GM18867 (cell line): ENCODE measurements at regions not wholly inside any gene's neighbourhood (a gene's known extent, or its start where the extent isn't known, plus 50 kb on each side); places are given as distances from the start of the nearest gene placed in this dataset.
A peak's percentile ranks its signal among the peaks of the same experiment; 100 is the strongest.

ENCODE experiments used
- ATAC-seq: cut with Tn5 transposase; IDR thresholded peaks from one replicate; pipeline ENCODE4 v1.9.1; 2021; ENCODE audit warnings: mild to moderate bottlenecking, moderate library complexity; ENCODE audit not compliant: unreplicated experiment

DNA sequence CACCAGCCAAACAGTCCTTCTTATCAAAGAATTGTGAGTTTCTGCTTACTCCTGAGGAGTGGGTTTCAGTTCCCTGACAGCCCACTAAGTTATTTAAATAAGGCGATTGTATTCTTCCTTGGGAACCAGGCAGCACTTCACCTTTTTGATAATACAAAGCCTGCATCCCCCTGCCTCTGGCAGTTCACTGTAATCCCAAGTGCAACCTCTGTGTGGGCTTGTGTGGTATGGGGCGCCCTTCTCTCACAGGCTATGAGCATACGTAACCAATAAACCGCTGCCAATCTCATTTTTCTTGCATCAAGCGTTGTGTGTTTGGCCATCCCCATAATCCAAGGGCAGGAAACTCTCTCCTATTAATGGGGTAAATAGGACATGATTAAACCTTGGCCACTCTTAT lies 1025.6 kb downstream of the NSUN3 start:
- ATAC-seq: no peak

DNA sequence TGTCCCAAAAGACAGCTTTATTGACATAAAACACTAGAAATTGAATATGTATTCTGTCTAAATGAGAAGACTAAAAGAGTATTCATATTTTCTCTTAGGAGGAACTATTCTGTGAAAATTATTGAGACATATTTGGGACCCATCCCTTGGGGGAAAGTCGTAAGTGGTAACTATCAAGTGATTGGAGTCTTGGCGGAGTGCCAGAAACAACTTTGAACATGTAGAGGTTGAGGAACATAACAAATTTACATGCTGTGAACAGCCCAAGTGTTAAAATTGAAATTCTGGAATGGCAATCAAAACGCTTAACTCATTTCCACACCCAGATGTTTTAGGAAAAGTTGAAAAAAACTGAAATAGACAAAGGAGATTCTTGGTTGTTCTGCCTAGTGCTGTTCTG lies 1034.6 kb downstream of the NSUN3 start:
- no peak for ATAC-seq

DNA sequence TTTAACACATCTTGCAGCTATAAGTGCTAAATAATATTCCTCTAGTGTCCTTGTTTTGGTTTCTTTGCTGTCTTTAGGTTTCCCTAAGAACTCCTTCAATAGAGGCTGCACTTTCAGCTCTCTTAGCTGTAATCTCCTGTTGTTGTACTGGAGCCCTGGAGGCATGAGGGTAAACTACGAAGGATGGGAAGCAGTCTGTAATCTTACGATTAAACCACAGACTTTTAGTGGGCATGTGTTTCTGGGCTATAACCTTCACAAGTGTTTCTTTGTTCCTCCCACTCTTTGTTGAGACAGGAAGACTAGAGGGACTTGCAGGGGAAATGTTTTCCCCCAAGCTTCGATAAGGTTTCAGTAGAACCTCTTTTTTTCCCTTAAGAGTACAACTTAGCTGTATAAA lies 1058.1 kb downstream of the NSUN3 start:
- ATAC-seq: no peak

DNA sequence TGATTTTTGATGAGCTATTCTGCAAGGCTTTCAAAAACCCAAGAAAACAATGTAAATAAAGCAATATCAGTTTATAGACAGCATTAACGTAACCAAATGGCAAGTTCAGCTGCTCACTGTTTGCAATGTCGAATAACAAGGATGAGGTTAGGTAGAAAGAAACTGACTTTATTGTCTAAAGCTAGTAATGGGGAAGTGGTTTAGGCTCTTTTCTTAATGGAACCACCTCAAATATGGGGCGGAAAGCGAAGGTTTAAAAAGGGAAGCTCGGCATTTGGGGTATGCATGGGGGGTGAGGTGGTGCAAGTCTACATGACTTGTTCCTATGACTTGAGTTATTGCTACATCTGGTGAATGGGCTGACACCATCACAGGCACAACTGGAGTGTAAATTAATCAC lies 1060.2 kb downstream of the NSUN3 start:
- no peak for ATAC-seq

DNA sequence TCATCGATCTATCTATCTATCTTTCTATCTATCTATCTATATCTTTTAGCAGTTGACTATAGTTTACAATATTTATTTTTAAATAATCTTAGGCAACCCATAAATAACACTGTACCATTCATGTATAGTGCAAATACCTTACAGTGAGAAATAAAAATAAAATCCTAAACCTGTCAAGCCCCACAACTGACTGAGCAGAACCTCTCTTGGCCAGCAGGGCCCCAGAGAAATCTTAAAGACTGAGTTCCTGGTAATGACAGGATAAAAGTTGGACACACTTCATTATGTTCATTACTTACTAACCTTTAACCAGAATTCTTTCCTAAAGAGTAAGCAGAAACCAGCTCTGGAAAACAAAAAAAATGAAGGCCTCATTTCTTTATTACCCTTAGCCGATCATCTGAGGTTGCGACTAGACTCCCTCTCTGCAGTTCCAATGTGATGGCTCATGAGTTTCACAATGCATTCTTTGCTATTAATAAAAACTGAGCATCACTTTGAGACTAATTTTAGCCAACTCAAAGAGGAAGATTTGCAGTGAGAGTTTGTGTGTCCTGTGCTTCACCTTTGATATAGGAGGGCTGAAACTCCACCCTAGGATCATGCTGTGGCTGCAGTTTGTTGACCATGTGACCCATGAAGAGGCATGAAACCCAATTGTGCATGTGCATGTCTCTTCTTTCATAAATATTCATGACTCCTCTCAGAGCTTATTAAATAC lies 1072.0 kb downstream of the NSUN3 start:
- ATAC-seq: no peak

DNA sequence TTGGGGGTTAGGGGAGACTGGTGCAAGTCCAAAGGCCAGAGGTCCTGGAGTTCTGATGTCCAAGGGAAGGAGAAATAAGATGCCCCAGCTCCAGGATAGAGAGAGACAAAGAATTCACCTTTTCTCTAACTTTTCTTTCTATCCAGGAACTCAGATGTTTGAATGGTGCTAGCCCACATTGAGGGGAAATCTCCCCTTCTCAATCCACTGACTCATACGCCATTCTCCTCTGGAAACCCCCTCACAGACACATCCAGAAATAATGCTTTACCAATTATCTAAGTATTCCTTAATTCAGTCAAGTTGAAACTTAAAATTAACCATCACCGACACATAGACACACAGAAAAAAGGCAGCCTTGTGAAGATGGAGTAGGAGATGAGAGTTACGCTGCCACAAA lies 1085.2 kb downstream of the NSUN3 start:
- no peak for ATAC-seq

DNA sequence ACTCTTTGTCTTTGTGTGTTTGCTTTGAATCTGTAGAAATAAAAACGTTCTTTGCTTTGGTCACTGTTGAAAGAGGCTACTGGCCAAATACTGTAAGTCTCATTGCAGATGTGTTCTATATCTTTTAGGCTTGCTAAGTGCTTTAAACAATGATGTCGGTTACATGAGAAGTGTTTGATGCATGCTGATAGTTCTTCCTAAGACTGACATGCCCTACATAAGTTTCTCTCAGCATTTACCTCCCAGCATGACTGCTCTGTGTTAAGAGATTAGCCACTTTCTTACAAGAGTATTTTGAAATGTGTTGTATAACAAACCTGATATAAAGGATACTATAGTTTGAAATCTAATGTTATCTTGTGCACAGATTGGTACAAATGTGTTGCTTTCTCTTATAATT lies 1088.7 kb downstream of the NSUN3 start:
- ATAC-seq: no peak

DNA sequence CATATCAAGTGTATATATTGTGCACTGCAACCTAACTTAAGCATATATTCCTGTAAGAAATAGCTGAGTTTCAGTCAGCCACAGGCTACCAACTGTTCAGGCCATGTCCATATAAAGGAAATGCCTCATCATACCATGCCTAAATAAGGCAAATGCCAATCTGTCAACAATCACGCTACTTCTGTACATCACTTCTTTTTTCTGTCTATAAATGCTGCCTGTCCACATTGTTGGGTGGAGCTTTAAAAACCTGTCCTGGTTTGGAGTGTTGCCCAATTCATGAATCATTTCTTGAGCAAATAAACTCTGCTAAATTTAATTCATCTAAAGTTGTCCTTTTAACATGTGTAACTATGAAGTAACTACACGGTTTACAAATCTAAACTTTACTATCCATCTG lies 1091.9 kb downstream of the NSUN3 start:
- no peak for ATAC-seq

DNA sequence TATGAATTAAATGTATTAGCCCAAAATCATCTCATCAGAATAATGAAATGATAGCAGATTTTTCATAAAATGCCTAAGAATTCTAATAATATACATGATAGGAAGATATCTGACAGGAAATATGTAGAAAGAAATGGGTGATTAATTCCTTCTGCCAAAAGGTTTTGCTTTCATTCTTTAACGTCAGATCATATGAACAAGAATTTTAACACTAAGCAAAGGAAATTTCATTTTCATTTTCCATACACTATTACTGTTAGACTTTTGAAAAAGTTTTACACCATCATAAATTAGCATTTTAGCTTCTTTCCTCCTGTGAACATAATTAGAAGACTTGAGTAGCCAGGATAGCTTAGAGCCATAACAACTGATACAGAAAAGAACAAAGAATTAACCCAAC lies 1099.9 kb downstream of the NSUN3 start:
- peak; percentile 83 for ATAC-seq

DNA sequence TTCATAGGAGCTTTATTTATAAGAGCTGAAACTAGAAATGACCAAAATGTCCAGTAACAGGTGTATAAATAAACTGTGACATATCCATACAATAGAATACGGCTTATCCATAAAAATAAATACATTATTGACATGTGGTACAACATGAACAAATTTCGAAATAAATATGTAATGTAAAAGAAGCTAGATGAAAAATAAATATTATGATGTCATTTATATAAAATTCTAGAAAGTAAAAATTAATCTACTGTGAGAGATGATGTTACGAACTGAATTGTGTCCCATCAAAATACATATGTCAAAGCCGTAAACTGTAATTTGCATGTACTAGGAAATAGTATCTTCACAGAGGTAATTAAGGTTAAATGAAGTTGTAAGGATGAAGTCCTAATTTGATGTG lies 1104.9 kb downstream of the NSUN3 start:
- ATAC-seq: no peak

DNA sequence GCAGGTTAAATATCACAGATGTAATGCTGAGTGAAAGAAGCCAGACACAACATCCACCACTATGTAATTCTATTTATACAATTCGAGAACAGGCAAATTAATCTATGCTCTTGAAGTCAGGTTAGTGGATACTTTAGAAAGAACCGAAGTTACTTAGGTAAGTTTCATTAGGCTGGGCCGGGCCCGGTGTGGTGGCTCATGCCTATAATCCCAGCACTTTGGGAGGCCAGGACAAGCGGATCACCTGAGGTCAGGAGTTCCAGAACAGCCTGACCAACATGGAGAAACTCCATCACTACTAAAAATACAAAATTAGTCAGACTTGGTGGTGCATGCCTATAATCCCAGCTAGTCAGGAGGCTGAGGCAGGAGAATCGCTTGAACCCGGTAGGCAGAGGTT lies 1105.7 kb downstream of the NSUN3 start:
- ATAC-seq: no peak

DNA sequence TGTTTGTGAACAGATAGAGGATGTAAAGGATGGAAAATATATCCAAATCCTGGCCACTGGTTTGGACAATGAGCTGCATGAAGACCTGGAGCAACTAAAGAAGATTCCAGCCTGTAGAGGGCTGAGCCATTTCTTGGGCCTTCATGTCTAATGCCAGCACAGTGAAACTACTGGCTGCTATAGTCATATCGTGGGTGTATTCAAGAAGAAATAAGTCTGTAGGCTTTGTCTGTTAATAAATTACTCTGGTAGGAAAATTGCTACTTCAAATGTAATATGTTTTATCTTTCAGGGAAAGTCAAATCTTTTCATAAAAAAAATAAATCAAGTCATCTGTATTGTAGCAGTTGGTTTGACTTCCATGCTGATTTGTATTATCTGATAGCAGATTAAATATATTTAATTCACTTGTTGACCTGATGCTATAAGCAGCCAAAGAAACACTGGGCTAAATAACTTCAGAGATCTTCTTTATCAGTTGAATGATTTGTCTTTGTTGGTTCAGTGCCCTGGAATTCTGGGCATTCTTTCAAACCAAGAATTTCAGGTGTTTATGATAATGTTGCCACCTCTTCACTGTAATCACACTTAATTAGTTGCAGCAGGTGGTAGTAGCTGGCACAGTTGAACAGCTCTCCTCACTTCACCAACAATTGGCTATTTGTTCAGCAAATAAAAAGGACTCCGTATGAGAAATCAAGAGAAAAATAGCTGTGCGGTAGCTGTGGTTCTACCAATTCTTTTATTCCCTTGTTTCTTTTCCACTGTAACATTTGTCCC lies 1109.5 kb downstream of the NSUN3 start:
- no peak for ATAC-seq

DNA sequence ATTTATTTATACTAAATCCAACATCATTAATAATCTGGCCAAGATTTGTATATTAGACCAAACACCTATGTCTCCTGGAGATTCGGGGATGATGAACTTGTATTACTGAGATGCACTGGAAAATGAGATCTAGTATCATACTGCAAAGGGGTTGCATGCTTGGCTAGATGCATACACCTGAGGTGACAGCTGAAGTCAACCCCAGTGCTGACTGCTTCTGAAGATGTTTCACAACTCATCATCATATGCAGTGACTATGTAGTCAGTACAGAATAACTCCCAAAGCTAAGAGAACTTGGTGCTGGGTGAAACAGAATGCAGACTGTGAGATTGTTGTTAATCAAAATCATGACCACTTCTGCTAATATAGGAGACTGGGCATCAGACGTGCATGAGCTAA lies 1114.2 kb downstream of the NSUN3 start:
- peak; percentile 65 for ATAC-seq

DNA sequence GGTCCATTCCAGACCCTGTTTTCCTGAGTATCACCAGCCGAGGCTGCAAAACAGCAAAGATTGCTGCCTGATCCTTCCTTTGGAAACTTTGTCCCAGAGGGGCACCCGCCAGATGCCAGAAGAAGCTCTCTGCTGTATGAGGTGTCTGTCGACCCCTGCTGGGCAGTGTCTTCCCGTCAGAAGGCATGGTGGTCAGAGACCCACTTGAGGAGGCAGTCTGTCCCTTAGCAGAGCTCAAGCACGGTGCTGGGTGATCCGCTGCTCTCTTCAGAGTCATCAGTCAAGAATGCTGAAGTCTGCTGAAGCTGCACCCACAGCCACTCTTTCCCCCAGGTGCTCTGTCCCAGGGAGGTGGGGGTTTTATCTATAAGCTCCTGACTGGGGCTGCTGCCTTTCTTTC lies 1121.2 kb downstream of the NSUN3 start:
- no peak for ATAC-seq

DNA sequence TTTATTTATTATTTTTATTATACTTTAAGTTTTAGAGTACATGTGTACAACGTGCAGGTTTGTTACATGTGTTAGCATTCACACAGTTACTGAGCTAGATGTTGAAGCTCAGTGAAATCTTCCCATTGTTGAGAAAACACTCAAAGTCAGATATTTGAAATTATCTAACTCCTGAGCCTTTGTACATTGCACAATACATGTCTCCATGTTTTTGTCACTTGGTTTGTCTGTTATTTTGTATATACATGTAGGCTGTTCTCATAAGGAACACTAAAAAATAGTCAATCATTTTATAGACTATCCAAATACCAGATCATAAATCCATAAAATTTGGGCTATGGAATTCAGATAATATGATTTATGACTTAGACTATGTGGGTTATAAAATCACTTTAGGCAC lies 1126.5 kb downstream of the NSUN3 start:
- ATAC-seq: no peak

DNA sequence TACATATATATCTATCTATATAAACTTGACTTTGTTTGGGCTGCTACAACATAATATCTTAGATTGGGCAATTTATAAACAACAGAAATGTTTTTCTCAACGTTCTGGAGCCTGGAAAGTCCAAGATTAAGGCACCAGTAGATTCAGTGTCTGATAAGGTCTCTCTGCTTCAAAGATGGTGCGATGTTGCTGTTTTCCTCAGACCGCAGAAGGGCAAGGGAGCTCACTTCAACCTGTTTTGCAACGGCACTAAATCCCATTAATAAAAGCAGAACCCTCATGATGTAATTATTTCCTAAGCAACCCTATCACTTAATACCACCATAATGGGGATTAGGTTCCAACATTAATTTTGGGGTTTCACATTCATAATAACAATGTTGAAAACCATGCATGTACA lies 1134.8 kb downstream of the NSUN3 start:
- no peak for ATAC-seq

DNA sequence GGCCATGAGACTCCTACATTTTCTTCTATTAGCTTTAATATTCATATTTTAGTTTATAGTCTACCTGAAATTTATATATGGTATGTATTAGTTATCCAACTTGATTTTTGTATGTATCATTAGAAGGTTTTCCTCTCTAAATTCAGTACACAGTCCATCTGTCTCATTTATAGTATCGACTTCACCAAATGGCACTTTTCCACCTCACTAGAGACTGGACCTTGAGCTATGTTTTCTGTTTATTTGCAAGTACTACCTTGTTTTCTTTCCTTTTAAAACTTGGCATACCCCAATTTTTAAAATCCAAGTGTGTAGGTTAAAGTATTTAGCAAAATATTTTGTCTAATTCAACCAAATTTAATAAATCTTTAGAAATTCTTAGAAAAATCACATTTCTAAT lies 1137.5 kb downstream of the NSUN3 start:
- no peak for ATAC-seq

DNA sequence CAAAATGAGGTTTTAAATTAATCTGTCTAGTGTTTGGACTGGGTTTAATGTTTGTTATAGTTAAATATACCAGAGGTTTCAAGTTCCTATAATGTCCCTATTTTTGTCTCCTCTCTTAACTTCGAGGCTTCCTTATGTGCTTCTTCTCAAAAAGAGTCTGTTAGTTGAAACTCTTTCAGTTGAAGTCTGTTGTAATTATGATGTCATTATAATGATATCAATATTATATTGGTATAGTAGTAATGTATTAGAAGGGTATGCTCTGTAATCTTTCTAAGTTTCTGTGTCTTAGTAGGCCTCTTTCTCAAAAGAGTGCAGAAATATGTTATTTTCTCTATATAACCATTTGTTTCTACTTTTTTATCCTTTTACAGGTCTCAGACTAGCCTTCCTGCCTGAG lies 1148.0 kb downstream of the NSUN3 start:
- no peak for ATAC-seq

DNA sequence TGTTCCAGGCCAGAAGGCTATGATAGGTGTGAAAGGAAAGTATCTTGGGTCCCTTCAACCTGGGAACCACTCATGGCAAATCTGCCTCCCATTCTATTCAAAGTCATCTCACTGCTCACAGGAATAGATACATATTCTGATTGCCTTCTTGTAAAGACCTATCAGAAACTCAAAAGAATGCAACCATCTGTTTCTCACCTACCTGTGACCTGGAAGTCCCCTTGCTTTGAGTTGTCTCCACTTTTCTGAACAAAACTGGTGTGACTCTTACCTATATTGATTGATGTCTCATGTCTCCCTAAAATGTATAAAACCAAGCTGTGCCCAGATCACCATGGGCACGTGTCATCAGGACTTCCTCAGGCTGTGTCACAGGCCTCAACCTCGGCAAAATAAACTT lies 1149.3 kb downstream of the NSUN3 start:
- ATAC-seq: no peak

DNA sequence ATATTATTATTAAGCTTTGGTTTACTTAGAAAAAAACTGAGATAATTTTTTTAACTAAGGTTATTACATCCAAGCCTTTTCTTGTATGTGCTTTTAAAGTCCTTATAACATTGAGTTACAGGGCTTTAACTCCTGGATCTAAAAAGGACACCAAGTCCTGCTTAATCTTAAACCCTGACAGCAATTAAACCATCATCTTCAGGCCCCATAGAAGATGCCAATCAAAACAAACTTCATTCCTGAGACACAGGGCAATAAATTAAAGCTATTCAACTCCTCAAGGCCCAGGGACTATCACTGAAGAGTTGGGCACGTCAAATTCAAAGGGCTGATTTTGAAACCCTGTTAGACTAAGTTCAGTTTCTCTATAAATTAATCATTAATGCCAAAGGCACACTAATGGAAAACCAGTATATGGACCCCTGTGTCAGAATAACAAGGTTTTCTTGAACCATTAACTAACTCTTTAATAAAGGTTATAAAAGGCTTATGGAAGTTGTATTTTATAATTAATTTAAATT lies 1152.6 kb downstream of the NSUN3 start:
- ATAC-seq: no peak

DNA sequence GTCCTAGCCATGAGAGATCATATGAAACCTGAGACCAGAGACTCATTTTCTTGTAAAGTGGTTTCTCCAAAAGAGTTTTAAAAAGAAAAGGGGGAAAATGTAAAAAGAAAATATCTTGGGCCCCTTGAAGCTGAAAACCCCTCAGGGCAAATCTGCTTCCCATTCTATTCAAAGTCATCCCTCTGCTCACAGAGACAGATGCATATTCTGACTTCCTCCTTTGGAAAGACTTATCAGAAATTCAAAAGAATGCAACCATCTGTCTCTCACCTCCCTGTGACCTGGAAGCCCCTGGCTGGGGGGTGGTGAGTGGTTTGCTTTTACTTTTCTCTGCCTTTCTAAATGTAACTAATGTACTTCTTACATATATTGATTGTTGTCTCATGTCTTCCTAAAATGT lies 1154.8 kb downstream of the NSUN3 start:
- ATAC-seq: no peak

DNA sequence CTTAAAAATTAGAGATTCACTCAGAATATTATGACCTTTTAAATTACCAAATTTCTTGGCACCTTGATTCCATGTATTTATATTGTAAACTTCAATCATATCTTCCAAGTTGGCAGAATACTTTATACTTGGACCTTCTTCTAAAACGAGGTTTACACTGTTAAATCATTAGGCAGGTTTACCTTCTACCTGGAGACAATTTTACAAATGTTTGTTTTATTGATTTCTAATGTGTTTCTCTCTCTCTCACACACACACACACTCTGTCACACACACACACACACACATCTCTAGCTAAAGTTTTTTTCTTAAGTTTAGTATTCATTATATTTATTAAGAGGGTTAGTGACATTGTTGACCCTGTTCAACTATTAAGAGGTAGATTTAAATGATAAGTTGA lies 1155.6 kb downstream of the NSUN3 start:
- no peak for ATAC-seq
